AG10803 (cell line): ENCODE measurements at regions not wholly inside any gene's neighbourhood (a gene's known extent, or its start where the extent isn't known, plus 50 kb on each side); places are given as distances from the start of the nearest gene placed in this dataset.

ENCODE experiments used
- DNase-seq: peaks from one replicate; pipeline ENCODE4 v3.0.0; 2010; ENCODE audit warnings: low read depth
- H3K4me3 ChIP-seq: 2 replicates; pipeline ENCODE4 v1.5.1; 2011; ENCODE audit warnings: mild to moderate bottlenecking, low read length, control low read depth
- CTCF ChIP-seq: conservative IDR thresholded peaks from 2 replicates; pipeline ENCODE4 v1.5.1; 2011; ENCODE audit warnings: mild to moderate bottlenecking, low read length, control low read depth, inconsistent platforms

- no peak for TF ChIP-seq CTCF
- no peak overlapping the region for H3K4me3 ChIP-seq
- DNase-seq = no peak
Observed at GRCh38 chr20:47419953-47420514, 63.5 kb upstream of the ZMYND8 start.

- H3K4me3 ChIP-seq = no peak overlapping the region
- TF ChIP-seq CTCF = no peak
- no peak for DNase-seq
Observed at GRCh38 chr20:47421076-47421475, 64.6 kb upstream of the ZMYND8 start.

GRCh38 chr20:47423586-47423985 is 67.1 kb upstream of the ZMYND8 start:
- no peak overlapping the region for H3K4me3 ChIP-seq
- no peak for DNase-seq
- no peak for TF ChIP-seq CTCF

DNA sequence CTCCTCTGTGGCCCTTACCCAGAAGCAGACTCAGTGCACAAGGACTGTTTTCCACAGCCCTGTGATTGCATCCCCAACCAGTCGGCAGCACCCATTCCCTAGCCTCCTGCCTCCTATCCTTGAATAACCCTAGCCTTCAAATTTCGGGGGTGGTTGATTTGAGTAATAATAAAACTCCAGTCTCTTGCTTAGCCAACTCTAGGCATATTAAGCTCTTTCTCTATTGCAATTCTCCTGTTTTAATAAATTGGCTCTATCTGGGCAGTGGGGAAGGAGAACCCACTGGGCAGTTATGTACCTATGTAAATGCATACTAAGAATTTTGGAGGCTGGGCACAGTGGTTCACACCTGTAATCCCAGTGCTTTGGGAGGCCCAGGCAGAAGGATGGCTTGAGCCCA is 70.6 kb upstream of the ZMYND8 start:
- no peak for DNase-seq
- no peak overlapping the region for H3K4me3 ChIP-seq
- no peak for TF ChIP-seq CTCF

- TF ChIP-seq CTCF = no peak
- H3K4me3 ChIP-seq = no peak overlapping the region
Observed at GRCh38 chr20:47427746-47428145, 71.2 kb upstream of the ZMYND8 start.

GRCh38 chr20:47428164-47428563 is 71.7 kb upstream of the ZMYND8 start:
- H3K4me3 ChIP-seq = no peak overlapping the region
- DNase-seq = no peak
- TF ChIP-seq CTCF = no peak

More at GRCh38 chr20:47427746-47428145, 71.2 kb upstream of the ZMYND8 start:
- no peak for DNase-seq

DNA sequence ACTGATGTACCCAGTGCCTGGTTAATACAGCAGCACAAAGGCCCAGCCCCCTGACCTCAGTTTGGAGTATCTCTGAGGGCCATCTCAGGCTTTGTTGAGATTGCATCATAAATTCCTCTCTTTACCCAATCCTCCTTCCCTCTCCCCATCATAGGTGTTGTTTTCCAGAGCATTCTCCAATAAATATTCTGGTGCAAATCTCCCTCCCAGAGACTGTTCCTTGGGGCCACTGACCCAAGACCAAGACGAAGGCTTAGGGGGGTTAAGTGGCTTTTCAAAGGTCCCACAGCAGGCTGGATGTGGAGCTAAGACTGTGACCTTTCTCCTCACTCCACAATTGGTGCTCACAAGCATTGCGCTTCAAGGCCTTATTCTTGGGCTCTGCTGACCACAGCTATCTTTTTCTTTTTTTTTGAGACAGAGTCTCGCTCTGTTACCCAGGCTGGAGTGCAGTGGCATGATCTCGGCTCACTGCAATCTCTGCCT is 72.4 kb upstream of the ZMYND8 start:
- H3K4me3 ChIP-seq = no peak overlapping the region
- TF ChIP-seq CTCF = no peak
- no peak for DNase-seq
